ENCODE measurements at regions not wholly inside any gene's neighbourhood (a gene's known extent, or its start where the extent isn't known, plus 50 kb on each side); places are given as distances from the start of the nearest gene placed in this dataset.

DNA sequence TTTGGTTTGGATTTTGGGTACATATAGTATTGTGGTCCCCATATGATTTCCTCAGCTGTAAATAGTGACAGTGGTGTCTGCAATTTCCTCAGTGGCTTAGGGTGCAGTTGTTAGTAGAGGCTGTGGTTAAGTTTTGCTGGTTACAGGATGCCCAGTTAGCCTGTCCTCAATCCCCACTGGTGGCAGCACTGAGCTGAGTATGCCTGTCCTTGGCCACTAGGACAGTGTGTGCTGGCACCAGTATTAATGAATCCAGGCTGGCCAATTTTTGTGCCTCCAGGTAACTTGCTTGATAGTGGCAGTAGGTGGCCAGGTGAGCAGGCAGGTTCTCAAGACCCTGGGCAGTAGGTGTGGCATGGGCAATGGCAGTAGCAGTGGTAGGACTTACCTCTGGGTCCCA lies 973.1 kb downstream of the TMEM182 start:
- H3K36me3 Mint-ChIP-seq (ENCODE audit: low read depth), result no peaks in the 10 kb centered on the region
- no peak overlapping the region for H3K4me3 Mint-ChIP-seq
- no peak for DNase-seq (ENCODE audit: low spot score)
- no peak overlapping the region for H3K27ac Mint-ChIP-seq
- no peaks in the 10 kb centered on the region for H3K27me3 Mint-ChIP-seq (ENCODE audit: insufficient read depth)
- H3K4me1 Mint-ChIP-seq (ENCODE audit: low read depth), result no peaks in the 10 kb centered on the region
- intact Hi-C loops (cut with micrococcal nuclease), result no loop called here
- peaks cover 42% of the 10 kb centered on the region for H3K9me3 Mint-ChIP-seq

DNA sequence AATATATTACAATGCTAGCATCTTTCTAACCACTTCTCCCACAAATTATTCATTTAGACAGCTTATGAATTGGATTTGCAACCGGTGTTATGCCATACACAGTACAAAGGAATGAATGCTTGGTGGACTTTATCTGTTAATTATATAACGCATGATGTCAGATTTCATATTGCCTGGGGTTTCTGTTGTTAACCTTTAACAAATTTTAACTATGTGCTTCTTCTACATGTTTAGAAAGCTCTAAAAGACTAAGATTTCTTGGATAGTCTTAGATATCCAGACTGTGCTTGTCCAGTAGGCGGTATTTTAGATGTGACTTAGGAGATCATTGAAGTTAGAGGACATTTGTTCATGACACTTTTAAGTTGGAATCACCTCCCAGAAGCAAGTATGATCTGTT lies 976.3 kb downstream of the TMEM182 start:
- H3K9me3 Mint-ChIP-seq, result peaks cover 22% of the 10 kb centered on the region
- no peaks in the 10 kb centered on the region for H3K27me3 Mint-ChIP-seq (ENCODE audit: insufficient read depth)
- H3K4me3 Mint-ChIP-seq, result no peak overlapping the region
- no peaks in the 10 kb centered on the region for H3K4me1 Mint-ChIP-seq (ENCODE audit: low read depth)
- no peaks in the 10 kb centered on the region for H3K36me3 Mint-ChIP-seq (ENCODE audit: low read depth)
- DNase-seq (ENCODE audit: low spot score), result no peak
- intact Hi-C loops (cut with micrococcal nuclease), result no loop called here
- H3K27ac Mint-ChIP-seq, result no peak overlapping the region

DNA sequence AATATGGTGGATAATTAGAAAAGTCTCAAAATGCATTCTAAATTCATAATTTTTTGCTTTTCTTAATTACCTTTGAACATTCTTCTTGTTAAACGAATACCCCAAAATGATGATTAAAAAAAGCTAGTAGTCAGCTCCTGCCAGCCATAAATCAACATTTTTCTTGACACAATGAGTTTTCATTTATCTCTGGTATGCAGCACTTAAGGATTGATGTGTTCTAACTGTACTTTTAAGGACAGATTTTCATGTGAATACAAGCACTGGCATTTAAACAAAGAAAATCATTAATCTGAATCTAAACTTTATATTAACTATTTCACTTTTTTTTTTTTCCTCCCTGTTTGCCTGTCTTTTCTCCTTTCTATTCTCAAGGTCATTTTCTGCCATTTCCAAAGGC lies 976.8 kb downstream of the TMEM182 start:
- peaks cover 19% of the 10 kb centered on the region for H3K9me3 Mint-ChIP-seq
- no peaks in the 10 kb centered on the region for H3K36me3 Mint-ChIP-seq (ENCODE audit: low read depth)
- no peaks in the 10 kb centered on the region for H3K4me1 Mint-ChIP-seq (ENCODE audit: low read depth)
- no peaks in the 10 kb centered on the region for H3K27me3 Mint-ChIP-seq (ENCODE audit: insufficient read depth)
- no peak overlapping the region for H3K4me3 Mint-ChIP-seq
- no peak for DNase-seq (ENCODE audit: low spot score)
- intact Hi-C loops (cut with micrococcal nuclease), result no loop called here
- no peak overlapping the region for H3K27ac Mint-ChIP-seq

DNA sequence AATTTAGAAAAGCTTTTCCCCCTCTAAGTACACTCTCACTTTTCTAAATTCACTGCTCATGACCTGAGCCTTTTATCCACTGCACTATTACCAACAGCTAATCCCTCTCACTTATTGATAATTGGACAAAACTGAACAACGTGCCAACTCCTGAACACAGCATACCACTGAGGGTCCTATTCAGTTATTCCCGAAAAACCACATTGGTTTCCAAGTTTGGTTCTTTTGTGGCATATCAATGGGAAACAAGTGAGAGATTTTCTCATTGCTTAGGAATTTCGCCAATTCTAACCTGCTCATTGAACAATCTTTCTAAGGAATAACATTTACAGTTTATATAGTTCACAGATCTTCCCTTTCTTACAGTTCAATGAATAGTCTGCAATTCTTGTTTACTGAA lies 977.4 kb downstream of the TMEM182 start:
- peaks cover 14% of the 10 kb centered on the region for H3K9me3 Mint-ChIP-seq

DNA sequence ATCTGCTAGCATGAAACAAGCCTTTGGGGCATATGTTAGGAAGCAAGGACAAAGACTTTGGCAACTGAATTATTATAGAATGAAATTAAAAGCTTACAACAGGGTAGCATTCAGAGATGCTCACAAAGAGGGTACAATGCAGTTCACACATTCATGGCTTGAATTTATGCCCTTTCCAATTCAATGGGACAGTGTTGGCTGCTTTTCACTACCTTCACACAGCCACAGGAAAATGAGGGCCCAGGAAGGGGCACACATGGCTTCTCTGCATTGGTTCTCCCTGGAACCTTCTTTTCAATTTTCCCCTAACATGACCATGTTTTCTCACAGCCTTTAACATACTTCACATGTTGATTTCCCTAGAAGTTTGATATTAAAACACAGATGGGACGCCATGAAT lies 978.1 kb downstream of the TMEM182 start:
- DNase-seq (ENCODE audit: low spot score), result no peak
- Mint-ChIP-seq H3K4me3 (no peak overlapping the region), H3K36me3 (ENCODE audit: low read depth) (no peaks in the 10 kb centered on the region), H3K27me3 (ENCODE audit: insufficient read depth) (no peaks in the 10 kb centered on the region), H3K27ac (no peak overlapping the region), H3K4me1 (ENCODE audit: low read depth) (no peaks in the 10 kb centered on the region), H3K9me3 (peaks cover 7% of the 10 kb centered on the region)
- intact Hi-C loops (cut with micrococcal nuclease), result no loop called here

More for the DNA sequence above, 977.4 kb downstream of the TMEM182 start:
- H3K36me3 Mint-ChIP-seq (ENCODE audit: low read depth), result no peaks in the 10 kb centered on the region
- no peak for DNase-seq (ENCODE audit: low spot score)
- no peak overlapping the region for H3K4me3 Mint-ChIP-seq
- no peaks in the 10 kb centered on the region for H3K27me3 Mint-ChIP-seq (ENCODE audit: insufficient read depth)
- intact Hi-C loops (cut with micrococcal nuclease), result no loop called here
- no peaks in the 10 kb centered on the region for H3K4me1 Mint-ChIP-seq (ENCODE audit: low read depth)
- no peak overlapping the region for H3K27ac Mint-ChIP-seq

DNA sequence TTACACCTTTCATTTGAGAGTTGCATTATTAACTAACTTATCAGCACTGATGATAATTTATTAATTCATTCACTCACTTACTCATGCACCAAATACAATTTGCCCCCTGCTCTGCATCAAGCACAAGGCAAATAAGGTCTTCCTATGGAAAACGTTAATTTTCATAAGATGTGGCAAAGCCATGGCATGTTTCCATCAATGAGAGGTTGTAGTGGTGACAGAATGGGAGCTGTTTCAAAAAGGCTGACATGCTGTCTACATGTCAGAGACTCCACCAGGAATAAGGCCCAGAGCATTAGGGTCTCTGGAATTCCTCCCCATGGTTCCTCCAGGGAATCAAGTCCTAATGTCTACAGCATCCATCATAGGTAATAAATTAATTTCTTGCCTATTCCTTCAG lies 978.8 kb downstream of the TMEM182 start:
- no peaks in the 10 kb centered on the region for H3K36me3 Mint-ChIP-seq (ENCODE audit: low read depth)
- H3K4me1 Mint-ChIP-seq (ENCODE audit: low read depth), result no peaks in the 10 kb centered on the region
- no peaks in the 10 kb centered on the region for H3K27me3 Mint-ChIP-seq (ENCODE audit: insufficient read depth)
- H3K4me3 Mint-ChIP-seq, result no peak overlapping the region
- no peak overlapping the region for H3K27ac Mint-ChIP-seq
- DNase-seq (ENCODE audit: low spot score), result no peak
- peaks cover 6% of the 10 kb centered on the region for H3K9me3 Mint-ChIP-seq
- intact Hi-C loops (cut with micrococcal nuclease), result no loop called here

DNA sequence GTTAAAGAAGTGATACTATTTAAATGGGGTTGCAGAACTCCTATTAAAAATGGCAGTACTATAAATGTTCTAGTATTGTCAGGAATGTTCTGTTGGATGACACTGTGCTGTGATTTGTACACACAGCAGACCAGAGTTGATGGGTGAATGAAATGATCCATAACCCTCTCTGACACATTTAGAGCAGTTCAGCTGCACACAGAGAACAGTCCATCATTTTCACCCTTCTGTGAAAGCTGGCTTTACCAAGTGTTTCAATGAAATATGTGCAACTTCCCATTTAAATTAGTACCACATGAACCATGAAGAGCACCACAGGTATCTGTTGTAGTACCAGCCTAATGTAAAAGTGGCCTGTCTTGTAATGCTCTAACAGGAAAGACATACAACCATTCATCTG lies 981.4 kb downstream of the TMEM182 start:
- H3K27ac Mint-ChIP-seq, result no peak overlapping the region
- no peaks in the 10 kb centered on the region for H3K27me3 Mint-ChIP-seq (ENCODE audit: insufficient read depth)
- H3K4me3 Mint-ChIP-seq, result no peak overlapping the region
- H3K36me3 Mint-ChIP-seq (ENCODE audit: low read depth), result no peaks in the 10 kb centered on the region
- H3K4me1 Mint-ChIP-seq (ENCODE audit: low read depth), result no peaks in the 10 kb centered on the region
- no peaks in the 10 kb centered on the region for H3K9me3 Mint-ChIP-seq
- intact Hi-C loops (cut with micrococcal nuclease), result no loop called here
- DNase-seq (ENCODE audit: low spot score), result no peak

DNA sequence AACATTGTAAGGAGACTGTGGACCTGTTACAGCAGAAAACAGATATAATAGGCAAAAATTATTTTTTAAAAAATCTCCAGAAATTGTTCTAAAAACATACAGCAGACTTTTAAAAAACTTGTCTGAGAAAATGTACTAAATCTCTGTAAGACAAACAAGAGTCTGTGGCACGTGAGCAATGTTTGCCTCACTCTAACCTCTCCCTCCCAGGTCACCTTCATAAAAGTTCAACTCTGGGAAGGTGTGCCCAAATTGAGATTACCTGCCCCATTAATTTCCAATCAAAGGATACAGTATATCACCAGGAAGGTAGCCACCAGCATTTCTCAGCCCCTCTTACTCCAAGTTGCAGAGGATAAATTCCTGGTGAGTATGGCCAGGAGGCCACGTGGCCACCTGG lies 992.7 kb downstream of the TMEM182 start:
- Mint-ChIP-seq H3K9me3 (no peaks in the 10 kb centered on the region), H3K4me3 (no peak overlapping the region), H3K27me3 (ENCODE audit: insufficient read depth) (no peaks in the 10 kb centered on the region), H3K36me3 (ENCODE audit: low read depth) (no peaks in the 10 kb centered on the region), H3K27ac (no peak overlapping the region), H3K4me1 (ENCODE audit: low read depth) (no peaks in the 10 kb centered on the region)
- DNase-seq (ENCODE audit: low spot score), result no peak
- intact Hi-C loops (cut with micrococcal nuclease), result no loop called here

DNA sequence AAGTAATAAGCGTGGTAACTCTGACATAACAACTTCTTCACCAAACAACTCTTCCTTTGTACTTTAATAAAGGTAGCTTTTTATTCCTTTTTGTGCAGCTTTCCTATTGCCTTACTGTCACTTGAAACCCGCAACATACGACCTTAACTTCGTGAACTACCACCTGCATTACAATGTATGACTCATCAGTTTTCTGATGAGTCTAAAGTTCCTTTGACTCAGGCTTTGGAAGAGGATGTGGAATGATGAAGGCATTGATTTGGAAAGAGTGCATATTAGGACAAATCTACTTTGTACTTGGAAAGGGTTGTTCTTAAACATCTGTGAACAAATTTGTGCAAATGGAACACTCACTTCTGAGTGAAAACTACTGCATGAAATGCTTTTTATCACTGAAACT lies 1012.1 kb downstream of the TMEM182 start:
- intact Hi-C loops (cut with micrococcal nuclease), result no loop called here
- no peaks in the 10 kb centered on the region for H3K4me1 Mint-ChIP-seq (ENCODE audit: low read depth)
- H3K9me3 Mint-ChIP-seq, result no peaks in the 10 kb centered on the region
- H3K27me3 Mint-ChIP-seq (ENCODE audit: insufficient read depth), result no peaks in the 10 kb centered on the region
- no peak overlapping the region for H3K27ac Mint-ChIP-seq
- H3K36me3 Mint-ChIP-seq (ENCODE audit: low read depth), result no peaks in the 10 kb centered on the region
- DNase-seq (ENCODE audit: low spot score), result no peak
- no peak overlapping the region for H3K4me3 Mint-ChIP-seq

DNA sequence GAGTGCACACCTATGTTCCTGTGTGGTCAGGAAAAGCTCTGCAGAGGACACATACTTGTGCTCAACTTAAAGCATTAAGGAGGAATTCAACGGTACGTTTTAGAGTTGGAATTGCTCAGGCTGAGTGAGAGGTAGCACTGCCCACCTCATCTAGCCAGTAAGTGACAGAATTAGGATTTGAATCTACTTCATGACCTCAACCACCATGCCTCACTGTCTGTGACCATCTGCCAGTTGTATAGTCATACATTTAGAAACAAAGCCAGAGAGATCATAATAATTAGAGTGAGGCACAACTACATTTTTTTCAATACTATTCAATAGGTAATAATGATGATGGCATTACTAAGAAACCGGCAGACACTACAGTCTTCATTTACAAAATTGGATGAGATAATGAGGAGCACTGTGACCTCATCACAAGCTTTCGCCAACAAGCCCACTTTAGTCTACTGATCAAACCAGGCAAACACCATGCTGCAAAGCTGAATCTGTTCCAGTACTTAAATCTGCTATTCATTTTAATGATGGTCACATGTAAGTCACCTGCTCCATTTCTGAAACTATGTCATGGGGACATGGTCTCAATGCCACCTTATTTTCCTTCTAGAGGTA lies 1018.4 kb downstream of the TMEM182 start:
- H3K36me3 Mint-ChIP-seq (ENCODE audit: low read depth), result no peaks in the 10 kb centered on the region
- H3K27ac Mint-ChIP-seq, result no peak overlapping the region
- no peak overlapping the region for H3K4me3 Mint-ChIP-seq
- no peaks in the 10 kb centered on the region for H3K27me3 Mint-ChIP-seq (ENCODE audit: insufficient read depth)
- no peaks in the 10 kb centered on the region for H3K9me3 Mint-ChIP-seq
- H3K4me1 Mint-ChIP-seq (ENCODE audit: low read depth), result no peaks in the 10 kb centered on the region
- DNase-seq (ENCODE audit: low spot score), result no peak
- intact Hi-C loops (cut with micrococcal nuclease), result no loop called here

DNA sequence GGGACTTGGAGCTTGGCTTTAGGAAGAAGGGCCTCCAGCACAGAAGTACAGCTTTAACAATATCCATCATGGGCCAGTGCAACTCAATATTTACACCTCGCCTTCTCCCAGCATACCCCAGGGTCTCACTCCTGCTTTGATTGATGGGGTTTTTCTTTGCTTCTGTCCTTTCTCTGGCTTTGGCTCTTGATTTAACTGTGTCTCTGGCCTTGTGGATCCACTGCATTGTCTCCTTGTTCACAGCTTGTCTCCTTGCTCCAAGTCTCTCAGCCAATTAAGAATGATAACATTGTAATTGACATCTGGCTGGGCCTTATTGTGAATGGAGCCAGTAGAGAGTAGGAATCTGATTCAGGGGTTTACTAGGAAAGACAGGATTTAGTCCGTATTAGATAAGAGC lies 1019.5 kb downstream of the TMEM182 start:
- no peaks in the 10 kb centered on the region for H3K9me3 Mint-ChIP-seq
- H3K36me3 Mint-ChIP-seq (ENCODE audit: low read depth), result no peaks in the 10 kb centered on the region
- H3K4me1 Mint-ChIP-seq (ENCODE audit: low read depth), result no peaks in the 10 kb centered on the region
- H3K4me3 Mint-ChIP-seq, result no peak overlapping the region
- no peak overlapping the region for H3K27ac Mint-ChIP-seq
- DNase-seq (ENCODE audit: low spot score), result no peak
- H3K27me3 Mint-ChIP-seq (ENCODE audit: insufficient read depth), result no peaks in the 10 kb centered on the region
- intact Hi-C loops (cut with micrococcal nuclease), result no loop called here

DNA sequence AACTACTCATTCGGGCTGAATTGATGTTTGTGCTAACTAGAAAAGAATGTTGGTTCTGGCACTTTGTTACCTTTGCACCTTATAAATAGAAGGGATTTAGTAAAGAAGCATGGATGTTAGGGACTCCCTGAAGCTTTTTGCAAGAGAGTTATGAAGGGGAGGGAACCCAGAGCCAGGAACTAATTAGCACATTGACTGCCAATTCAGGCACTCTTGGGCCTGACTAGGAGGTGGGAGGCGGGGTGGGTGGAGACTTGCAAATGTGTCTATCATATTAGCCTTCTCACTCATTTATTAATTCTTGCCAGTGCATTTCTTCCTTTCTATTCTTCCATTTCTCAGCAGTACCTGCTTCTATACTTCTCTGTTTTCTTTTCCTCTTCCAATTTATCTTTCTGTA lies 1022.4 kb downstream of the TMEM182 start:
- no peaks in the 10 kb centered on the region for H3K4me1 Mint-ChIP-seq (ENCODE audit: low read depth)
- H3K36me3 Mint-ChIP-seq (ENCODE audit: low read depth), result no peaks in the 10 kb centered on the region
- no peak for DNase-seq (ENCODE audit: low spot score)
- no peak overlapping the region for H3K27ac Mint-ChIP-seq
- no peak overlapping the region for H3K4me3 Mint-ChIP-seq
- intact Hi-C loops (cut with micrococcal nuclease), result no loop called here
- H3K27me3 Mint-ChIP-seq (ENCODE audit: insufficient read depth), result no peaks in the 10 kb centered on the region
- no peaks in the 10 kb centered on the region for H3K9me3 Mint-ChIP-seq

DNA sequence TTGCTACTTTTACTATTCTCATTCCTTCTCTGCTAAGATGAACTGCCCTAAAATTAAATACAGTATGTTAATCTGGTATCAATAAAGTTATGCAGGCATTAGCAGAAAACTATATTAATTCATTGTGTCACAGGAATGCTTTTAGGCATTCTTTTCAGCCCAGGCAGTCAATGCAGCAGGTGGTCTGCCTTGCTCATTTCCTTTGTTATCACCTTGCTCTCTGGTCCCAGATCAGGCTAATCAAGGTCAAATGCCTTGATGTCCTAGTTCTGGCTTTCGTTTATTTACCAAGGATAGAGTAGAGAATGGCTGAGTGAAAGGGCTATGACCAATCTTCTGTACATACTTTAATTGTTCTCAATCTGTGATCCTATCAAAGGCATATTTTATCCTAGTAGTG lies 1023.6 kb downstream of the TMEM182 start:
- intact Hi-C loops (cut with micrococcal nuclease), result no loop called here
- no peaks in the 10 kb centered on the region for H3K27me3 Mint-ChIP-seq (ENCODE audit: insufficient read depth)
- DNase-seq (ENCODE audit: low spot score), result no peak
- H3K4me1 Mint-ChIP-seq (ENCODE audit: low read depth), result no peaks in the 10 kb centered on the region
- no peaks in the 10 kb centered on the region for H3K36me3 Mint-ChIP-seq (ENCODE audit: low read depth)
- H3K9me3 Mint-ChIP-seq, result no peaks in the 10 kb centered on the region
- no peak overlapping the region for H3K27ac Mint-ChIP-seq
- H3K4me3 Mint-ChIP-seq, result no peak overlapping the region

DNA sequence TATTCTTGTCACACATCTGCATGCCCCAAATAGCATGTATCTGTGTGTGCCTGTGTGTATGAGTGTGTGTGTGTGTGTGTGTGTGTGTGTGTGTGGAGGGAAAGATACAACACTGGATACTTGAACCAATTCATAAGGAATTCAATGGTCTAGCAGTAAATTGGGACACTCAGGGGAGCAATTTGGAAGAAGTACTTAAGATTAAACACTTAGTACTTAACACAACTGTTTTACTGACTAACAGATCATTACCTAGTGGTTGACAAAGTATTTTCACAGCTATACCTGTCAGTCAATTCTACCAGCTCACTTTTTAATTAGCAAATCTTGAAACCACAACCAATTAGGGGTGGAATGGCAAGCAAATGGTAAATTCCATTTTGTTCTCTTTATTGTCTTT lies 1024.1 kb downstream of the TMEM182 start:
- Mint-ChIP-seq H3K4me3 (no peak overlapping the region), H3K4me1 (ENCODE audit: low read depth) (no peaks in the 10 kb centered on the region), H3K9me3 (no peaks in the 10 kb centered on the region), H3K36me3 (ENCODE audit: low read depth) (no peaks in the 10 kb centered on the region), H3K27me3 (ENCODE audit: insufficient read depth) (no peaks in the 10 kb centered on the region), H3K27ac (no peak overlapping the region)
- intact Hi-C loops (cut with micrococcal nuclease), result no loop called here
- DNase-seq (ENCODE audit: low spot score), result no peak

Data from activated T-helper 1 cell treated with anti-CD3 and anti-CD28 coated beads, Interleukin-12 subunit alpha, Interleukin-12 subunit beta, Interleukin-2, Interleukin-4 antibody, amounts not matched to agents 30 ng/mL and 10 ng/mL and 1 ng/mL, durations not matched to agents 14 hours and 24 hours and 36 hours (primary cell).